Mesothelial cell of epicardium (in vitro differentiated cells): ENCODE measurements at regions not wholly inside any gene's neighbourhood (a gene's known extent, or its start where the extent isn't known, plus 50 kb on each side); places are given as distances from the start of the nearest gene placed in this dataset.
"Not testable (repeated sequence)": the region's sequence is repeated elsewhere in the genome, so short reads cannot be mapped to it uniquely, and the experiment has no call there.

Experiments used
- DNase-seq, 2 experiments: peaks; one replicate each; pipeline ENCODE4 v3.0.0; 2021; ENCODE audit warnings: low spot score in 2 of 2; ENCODE audit not compliant: unreplicated experiment in 2 of 2
- H3K27ac Mint-ChIP-seq: 2 replicates; pipeline ENCODE4 v1.8.0; 2021; ENCODE audit warnings: mixed read lengths
- H3K27me3 Mint-ChIP-seq: 2 replicates; pipeline ENCODE4 v1.8.0; 2021; ENCODE audit warnings: low read depth, mixed read lengths
- H3K36me3 Mint-ChIP-seq: 2 replicates; pipeline ENCODE4 v1.8.0; 2021; ENCODE audit warnings: mixed read lengths
- H3K4me1 Mint-ChIP-seq: 2 replicates; pipeline ENCODE4 v1.8.0; 2021; ENCODE audit warnings: mixed read lengths
- H3K4me3 Mint-ChIP-seq: 2 replicates; pipeline ENCODE4 v1.8.0; 2021; ENCODE audit warnings: mild to moderate bottlenecking, moderate library complexity, mixed read lengths
- H3K9me3 Mint-ChIP-seq: 2 replicates; pipeline ENCODE4 v1.8.0; 2021; ENCODE audit warnings: mixed read lengths
- TF ChIP-seq, protein P1 (sequence below): fragments of 200-600 bp; sonication (generic); IDR thresholded peaks from one replicate; pipeline ENCODE4 v1.5.0; 2021; ENCODE audit warnings: antibody characterized with exemption; ENCODE audit not compliant: unreplicated experiment

DNA sequence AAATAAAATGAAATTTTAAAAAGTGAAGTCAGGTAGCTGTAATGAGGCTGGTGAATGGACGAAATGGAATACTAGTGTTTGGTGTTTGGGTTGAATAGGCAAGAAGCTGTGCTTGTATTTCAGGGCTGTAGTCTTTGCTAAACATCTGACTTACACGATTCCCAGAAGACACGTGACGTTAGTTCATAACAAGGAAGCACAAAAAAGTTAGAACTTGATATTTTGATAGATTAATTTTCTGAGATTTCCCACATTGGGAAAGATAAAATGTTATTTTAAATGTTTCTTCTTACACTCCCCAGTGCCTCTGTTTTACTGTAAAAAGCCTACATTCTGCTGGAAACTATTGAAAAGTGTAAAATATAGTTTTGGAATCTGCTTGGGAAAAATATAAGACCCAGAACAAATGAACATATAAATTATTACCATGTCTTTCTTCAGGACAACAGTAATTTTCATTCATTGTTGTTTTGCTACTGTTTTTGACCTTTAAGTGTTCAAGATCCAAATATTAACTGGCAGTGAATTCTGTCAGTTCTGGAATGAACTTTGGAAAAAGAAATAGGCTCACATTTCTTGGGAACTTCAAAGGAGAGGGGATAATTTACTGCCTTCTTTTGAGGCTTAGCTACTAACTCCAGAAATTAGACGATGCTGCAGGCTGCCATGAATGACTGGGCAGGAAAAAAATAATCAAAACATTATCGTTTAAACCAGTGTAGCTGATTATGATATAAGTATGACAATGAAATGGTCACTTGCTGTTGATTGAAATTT, 241.3 kb downstream of the SLITRK6 start:
- H3K4me1 Mint-ChIP-seq: peaks cover 32% of the 10 kb centered on the region

DNA sequence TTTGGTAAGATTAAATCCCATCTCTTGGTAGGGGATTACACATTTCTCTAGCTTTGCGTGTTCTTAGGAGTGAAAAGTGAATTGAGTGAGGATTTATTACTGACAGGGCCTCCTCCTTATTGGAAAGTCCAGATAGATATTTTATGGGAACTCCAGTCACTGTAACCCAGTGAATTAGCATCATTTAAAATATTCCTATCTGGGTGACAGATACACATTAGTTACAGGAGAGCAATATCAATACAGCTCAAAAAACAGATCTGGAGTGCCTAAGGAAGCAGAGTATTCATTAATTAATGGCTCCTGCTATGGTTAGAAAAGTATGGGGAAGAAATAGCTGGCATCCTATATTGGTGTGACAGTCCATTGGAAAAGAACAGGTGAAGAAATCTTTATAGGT, 248.2 kb downstream of the SLITRK6 start:
- Mint-ChIP-seq H3K36me3 (peaks cover 10% of the 10 kb centered on the region), H3K4me3 (no peak overlapping the region), H3K27me3 (no peaks in the 10 kb centered on the region), H3K27ac (no peak overlapping the region), H3K9me3 (peaks cover 11% of the 10 kb centered on the region), H3K4me1 (peaks cover 22% of the 10 kb centered on the region)
- no peak for DNase-seq
- TF ChIP-seq, protein P1, sequence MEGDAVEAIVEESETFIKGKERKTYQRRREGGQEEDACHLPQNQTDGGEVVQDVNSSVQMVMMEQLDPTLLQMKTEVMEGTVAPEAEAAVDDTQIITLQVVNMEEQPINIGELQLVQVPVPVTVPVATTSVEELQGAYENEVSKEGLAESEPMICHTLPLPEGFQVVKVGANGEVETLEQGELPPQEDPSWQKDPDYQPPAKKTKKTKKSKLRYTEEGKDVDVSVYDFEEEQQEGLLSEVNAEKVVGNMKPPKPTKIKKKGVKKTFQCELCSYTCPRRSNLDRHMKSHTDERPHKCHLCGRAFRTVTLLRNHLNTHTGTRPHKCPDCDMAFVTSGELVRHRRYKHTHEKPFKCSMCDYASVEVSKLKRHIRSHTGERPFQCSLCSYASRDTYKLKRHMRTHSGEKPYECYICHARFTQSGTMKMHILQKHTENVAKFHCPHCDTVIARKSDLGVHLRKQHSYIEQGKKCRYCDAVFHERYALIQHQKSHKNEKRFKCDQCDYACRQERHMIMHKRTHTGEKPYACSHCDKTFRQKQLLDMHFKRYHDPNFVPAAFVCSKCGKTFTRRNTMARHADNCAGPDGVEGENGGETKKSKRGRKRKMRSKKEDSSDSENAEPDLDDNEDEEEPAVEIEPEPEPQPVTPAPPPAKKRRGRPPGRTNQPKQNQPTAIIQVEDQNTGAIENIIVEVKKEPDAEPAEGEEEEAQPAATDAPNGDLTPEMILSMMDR: no peak

More for the DNA sequence above, 241.3 kb downstream of the SLITRK6 start:
- DNase-seq: no peak
- no peaks in the 10 kb centered on the region for H3K27me3 Mint-ChIP-seq
- no peak overlapping the region for H3K4me3 Mint-ChIP-seq
- H3K27ac Mint-ChIP-seq: peak overlapping the region; percentile 69
- TF ChIP-seq, protein P1: no peak
- H3K9me3 Mint-ChIP-seq: peaks cover 3% of the 10 kb centered on the region
- H3K36me3 Mint-ChIP-seq: no peaks in the 10 kb centered on the region

DNA sequence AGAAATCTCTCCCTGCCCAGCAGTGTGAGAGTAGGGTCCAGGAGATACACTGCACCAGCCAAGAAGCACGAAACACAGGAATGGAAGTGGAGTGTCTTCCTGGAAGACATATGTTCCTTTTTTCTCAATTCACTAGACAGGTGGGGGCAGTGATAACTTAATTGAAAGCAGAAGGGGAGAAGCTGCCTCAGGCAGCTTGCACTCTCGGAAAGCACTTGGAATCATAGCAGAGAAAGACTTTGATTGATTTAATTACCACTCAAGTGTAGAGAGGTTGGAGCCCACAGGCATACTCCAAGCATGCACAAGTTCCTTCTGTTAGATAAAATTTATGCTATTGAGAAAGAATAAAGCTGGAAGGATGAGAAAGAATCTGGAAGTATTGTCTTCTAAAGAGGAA, 249.4 kb downstream of the SLITRK6 start:
- TF ChIP-seq, protein P1: no peak
- no peak for DNase-seq
- Mint-ChIP-seq H3K36me3 (peaks cover 10% of the 10 kb centered on the region), H3K4me3 (no peak overlapping the region), H3K27ac (peak overlapping the region; percentile 14), H3K4me1 (peaks cover 28% of the 10 kb centered on the region), H3K27me3 (no peaks in the 10 kb centered on the region), H3K9me3 (peaks cover 10% of the 10 kb centered on the region)

DNA sequence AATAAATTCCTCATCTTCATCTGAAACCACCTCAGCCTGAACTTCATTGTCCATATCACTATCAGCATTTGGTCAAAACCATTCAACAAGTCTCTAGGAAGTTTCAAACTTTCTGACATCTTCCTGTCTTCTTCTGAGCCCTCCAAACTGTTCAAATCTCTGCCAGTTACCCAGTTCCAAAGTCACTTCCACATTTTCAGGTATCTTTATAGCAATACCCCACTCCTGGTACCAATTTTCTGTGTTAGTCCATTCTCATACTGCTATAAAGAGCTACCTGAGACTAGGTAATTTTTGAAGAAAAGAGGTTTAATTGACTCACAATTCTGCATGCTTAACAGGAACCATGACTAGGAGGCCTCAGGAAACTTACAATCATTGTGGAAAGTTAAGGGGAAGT, 250.4 kb downstream of the SLITRK6 start:
- Mint-ChIP-seq H3K9me3 (peaks cover 13% of the 10 kb centered on the region), H3K4me1 (peaks cover 28% of the 10 kb centered on the region), H3K36me3 (peaks cover 12% of the 10 kb centered on the region)
- not testable (repeated sequence) for H3K27ac Mint-ChIP-seq, H3K4me3 Mint-ChIP-seq, DNase-seq, H3K27me3 Mint-ChIP-seq

DNA sequence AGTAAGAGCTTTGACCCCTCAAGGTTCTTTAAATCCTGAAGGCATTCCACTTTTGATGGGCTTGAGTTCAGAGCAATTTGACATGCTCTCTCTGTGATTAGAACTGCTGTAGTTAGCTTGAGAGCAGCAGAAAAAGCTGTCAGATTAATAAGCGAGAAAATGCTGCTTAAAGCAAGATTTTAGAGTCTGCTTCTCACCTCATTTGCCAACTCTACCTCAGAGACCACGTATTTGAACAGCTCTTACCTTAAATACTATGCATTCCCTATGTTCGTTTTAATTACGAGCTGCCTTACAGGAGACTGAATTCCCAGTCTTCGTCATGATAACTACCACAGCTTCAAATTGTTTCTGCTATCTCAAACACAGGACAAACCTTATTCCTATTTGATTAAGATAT, 253.4 kb downstream of the SLITRK6 start:
- Mint-ChIP-seq H3K27ac (no peak overlapping the region), H3K4me1 (peaks cover 34% of the 10 kb centered on the region), H3K4me3 (no peak overlapping the region), H3K27me3 (no peaks in the 10 kb centered on the region), H3K9me3 (peaks cover 13% of the 10 kb centered on the region), H3K36me3 (peaks cover 12% of the 10 kb centered on the region)
- TF ChIP-seq, protein P1: no peak
- no peak for DNase-seq

DNA sequence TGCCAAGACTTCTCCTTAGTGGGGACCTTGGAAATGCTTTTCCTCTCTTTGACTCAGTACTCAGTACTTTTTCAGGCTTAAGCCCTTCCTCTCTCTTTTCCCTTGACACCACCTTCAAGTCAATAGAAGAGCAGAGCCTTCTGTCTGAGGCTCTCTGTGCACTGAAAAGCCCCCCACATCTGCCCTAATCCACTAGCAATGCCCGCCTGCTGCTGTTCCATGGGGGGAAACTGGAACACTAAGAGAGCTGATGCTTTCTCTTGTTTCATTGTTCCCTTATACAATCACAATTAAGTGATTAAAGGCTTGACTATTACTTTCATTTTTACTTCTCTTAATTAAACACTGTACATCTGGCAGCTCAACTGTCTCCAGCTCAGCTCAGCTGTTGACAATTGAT, 254.5 kb downstream of the SLITRK6 start:
- peaks cover 12% of the 10 kb centered on the region for H3K36me3 Mint-ChIP-seq
- no peak overlapping the region for H3K27ac Mint-ChIP-seq
- no peak for DNase-seq

More for the DNA sequence above, 254.5 kb downstream of the SLITRK6 start:
- Mint-ChIP-seq H3K27me3 (no peaks in the 10 kb centered on the region), H3K4me3 (no peak overlapping the region), H3K4me1 (peaks cover 26% of the 10 kb centered on the region), H3K9me3 (peaks cover 13% of the 10 kb centered on the region)
- TF ChIP-seq, protein P1: no peak
